ENCODE measurements at regions not wholly inside any gene's neighbourhood (a gene's known extent, or its start where the extent isn't known, plus 50 kb on each side); places are given as distances from the start of the nearest gene placed in this dataset.

DNA sequence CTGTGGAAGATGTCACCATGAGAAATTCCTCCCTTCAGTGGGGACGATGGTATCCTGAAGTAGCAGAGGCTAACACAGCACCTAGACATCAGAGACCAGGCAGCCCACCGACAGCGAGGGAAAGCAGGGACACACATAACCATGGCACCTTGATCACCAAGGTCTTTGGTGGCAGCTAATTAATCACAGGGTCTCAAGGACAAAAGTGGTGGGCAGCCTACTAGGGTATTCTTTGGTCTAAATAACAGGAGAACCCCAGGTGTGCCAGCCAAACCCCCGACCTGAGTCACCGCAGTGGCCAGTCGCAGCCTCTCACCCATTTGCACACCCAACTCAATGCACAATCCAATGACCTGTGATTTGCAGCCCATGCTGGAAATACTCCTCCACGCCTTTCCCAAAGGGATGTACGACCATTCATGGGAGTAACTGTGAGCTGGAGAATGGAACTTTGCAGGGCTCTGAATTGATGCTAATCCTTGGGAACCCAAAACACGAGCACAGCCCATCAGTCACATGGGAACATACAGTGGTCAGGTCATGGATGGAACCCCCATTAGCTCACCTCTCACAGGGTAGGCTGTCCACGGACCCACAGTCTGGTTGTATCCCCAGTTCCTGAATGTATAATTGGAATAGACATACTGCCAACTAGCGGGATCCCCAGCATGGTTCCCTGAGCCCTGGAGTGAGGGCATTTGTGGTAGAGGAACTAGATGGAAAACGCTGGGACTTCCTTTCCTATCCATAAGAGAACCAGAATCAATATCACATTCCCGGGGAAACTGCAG lies 58.7 kb upstream of the C14orf180 start:
- TF ChIP-seq, protein P1, sequence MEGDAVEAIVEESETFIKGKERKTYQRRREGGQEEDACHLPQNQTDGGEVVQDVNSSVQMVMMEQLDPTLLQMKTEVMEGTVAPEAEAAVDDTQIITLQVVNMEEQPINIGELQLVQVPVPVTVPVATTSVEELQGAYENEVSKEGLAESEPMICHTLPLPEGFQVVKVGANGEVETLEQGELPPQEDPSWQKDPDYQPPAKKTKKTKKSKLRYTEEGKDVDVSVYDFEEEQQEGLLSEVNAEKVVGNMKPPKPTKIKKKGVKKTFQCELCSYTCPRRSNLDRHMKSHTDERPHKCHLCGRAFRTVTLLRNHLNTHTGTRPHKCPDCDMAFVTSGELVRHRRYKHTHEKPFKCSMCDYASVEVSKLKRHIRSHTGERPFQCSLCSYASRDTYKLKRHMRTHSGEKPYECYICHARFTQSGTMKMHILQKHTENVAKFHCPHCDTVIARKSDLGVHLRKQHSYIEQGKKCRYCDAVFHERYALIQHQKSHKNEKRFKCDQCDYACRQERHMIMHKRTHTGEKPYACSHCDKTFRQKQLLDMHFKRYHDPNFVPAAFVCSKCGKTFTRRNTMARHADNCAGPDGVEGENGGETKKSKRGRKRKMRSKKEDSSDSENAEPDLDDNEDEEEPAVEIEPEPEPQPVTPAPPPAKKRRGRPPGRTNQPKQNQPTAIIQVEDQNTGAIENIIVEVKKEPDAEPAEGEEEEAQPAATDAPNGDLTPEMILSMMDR (IDR thresholded peaks at IDR 0.05), result no peak
- TF ChIP-seq POLR2A (IDR thresholded peaks at IDR 0.05), result no peak
- TF ChIP-seq POLR2AphosphoS5 (IDR thresholded peaks at IDR 0.05), result no peak
